ENCODE measurements at regions not wholly inside any gene's neighbourhood (a gene's known extent, or its start where the extent isn't known, plus 50 kb on each side); places are given as distances from the start of the nearest gene placed in this dataset.

DNA sequence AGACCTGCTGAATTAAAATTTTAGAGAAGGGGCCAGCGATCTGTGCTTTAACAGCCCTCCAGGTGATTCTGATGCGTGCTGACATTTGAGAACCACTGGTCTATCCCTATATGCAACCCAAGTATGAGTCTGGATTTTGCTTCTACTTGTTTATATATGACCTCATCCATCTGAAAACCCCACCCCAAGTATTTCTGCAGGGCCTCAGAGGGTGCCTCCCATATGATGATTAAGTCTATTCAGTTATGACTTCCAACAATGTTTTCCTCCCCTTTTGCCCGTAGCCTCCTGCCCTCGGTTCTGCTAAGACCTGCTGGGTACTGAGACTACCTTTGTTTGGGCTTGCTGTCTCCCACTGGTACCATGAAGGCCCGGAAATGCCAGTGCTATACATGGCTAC lies 376.0 kb upstream of the SMARCA2 start:
- ATAC-seq (no peak), DNase-seq (no peak)
- H3K27me3 ChIP-seq, result no peaks in the 10 kb centered on the region
- H3K4me1 ChIP-seq, result no peaks in the 10 kb centered on the region
- in situ Hi-C loops (cut with MboI; ENCODE audit: low sequenced_read_pairs in 4 of 4) (no loop called here), intact Hi-C loops (cut with DNase I; ENCODE audit: low total_unique reads) (no loop called here)
- TF ChIP-seq, protein P1, sequence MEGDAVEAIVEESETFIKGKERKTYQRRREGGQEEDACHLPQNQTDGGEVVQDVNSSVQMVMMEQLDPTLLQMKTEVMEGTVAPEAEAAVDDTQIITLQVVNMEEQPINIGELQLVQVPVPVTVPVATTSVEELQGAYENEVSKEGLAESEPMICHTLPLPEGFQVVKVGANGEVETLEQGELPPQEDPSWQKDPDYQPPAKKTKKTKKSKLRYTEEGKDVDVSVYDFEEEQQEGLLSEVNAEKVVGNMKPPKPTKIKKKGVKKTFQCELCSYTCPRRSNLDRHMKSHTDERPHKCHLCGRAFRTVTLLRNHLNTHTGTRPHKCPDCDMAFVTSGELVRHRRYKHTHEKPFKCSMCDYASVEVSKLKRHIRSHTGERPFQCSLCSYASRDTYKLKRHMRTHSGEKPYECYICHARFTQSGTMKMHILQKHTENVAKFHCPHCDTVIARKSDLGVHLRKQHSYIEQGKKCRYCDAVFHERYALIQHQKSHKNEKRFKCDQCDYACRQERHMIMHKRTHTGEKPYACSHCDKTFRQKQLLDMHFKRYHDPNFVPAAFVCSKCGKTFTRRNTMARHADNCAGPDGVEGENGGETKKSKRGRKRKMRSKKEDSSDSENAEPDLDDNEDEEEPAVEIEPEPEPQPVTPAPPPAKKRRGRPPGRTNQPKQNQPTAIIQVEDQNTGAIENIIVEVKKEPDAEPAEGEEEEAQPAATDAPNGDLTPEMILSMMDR (IDR thresholded peaks at IDR 0.05 in 4 of 5, conservative IDR thresholded peaks at IDR 0.05 in 1 of 5), result no peak
- no peak for TF ChIP-seq POLR2A (IDR thresholded peaks at IDR 0.05)
- no peaks in the 10 kb centered on the region for H3K9me3 ChIP-seq
- H3K36me3 ChIP-seq, result no peaks in the 10 kb centered on the region
- no peak overlapping the region for H3K27ac ChIP-seq
- no peak overlapping the region for H3K4me3 ChIP-seq

DNA sequence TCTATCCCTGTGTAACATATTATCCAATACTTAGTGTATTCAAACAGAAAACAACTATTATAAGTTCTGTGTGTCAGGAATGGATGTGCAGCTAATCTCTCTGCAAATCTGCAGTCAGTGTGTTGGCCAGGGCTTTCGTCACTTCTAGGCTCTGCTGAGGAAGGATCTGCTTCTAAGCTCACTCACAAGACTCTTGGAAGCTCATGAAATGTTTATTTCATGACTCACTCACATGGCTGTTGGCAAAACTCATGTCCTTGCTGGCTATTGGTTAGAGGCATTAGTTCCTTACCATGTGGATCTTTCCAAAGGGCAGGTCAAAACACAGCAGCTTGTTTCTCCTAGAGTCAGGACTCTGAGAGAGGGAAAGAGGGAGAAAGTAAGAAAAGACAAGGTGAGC lies 367.4 kb upstream of the SMARCA2 start:
- Histone ChIP-seq H3K36me3 (no peaks in the 10 kb centered on the region), H3K9me3 (no peaks in the 10 kb centered on the region), H3K4me1 (no peaks in the 10 kb centered on the region), H3K4me3 (no peak overlapping the region), H3K27me3 (no peaks in the 10 kb centered on the region), H3K27ac (no peak overlapping the region)
- no peak for ATAC-seq
- intact Hi-C loops (cut with DNase I; ENCODE audit: low total_unique reads) (no loop called here), in situ Hi-C loops (cut with MboI; ENCODE audit: low sequenced_read_pairs in 4 of 4) (no loop called here)
- DNase-seq, result no peak
- no peak for TF ChIP-seq POLR2A (IDR thresholded peaks at IDR 0.05)
- TF ChIP-seq, protein P1 (IDR thresholded peaks at IDR 0.05 in 4 of 5, conservative IDR thresholded peaks at IDR 0.05 in 1 of 5), result no peak

DNA sequence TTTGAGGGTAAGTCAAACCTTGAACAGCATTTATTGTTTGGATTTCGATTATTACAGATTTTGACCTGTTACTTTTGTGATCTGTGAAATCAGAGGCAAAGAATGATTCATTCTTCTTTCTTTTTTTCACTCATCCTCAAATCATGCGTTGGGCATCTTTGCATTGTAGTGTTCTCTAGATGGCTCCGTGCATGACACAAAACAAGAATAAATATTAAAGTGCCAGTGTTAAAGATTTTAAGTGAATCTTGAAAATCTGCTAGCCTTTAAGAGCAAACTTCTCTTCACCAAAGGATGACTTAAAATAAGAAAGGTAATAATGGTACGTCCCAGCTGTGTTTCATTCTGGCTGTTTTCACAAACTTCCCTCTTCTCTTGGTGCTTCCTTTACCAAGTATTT lies 361.9 kb upstream of the SMARCA2 start:
- Histone ChIP-seq H3K4me1 (no peaks in the 10 kb centered on the region), H3K27ac (no peak overlapping the region), H3K4me3 (no peak overlapping the region), H3K27me3 (no peaks in the 10 kb centered on the region), H3K9me3 (no peaks in the 10 kb centered on the region), H3K36me3 (no peaks in the 10 kb centered on the region)
- no peak for TF ChIP-seq POLR2A (IDR thresholded peaks at IDR 0.05)
- TF ChIP-seq, protein P1 (IDR thresholded peaks at IDR 0.05 in 4 of 5, conservative IDR thresholded peaks at IDR 0.05 in 1 of 5), result no peak
- ATAC-seq (no peak), DNase-seq (no peak)
- intact Hi-C loops (cut with DNase I; ENCODE audit: low total_unique reads) (no loop called here), in situ Hi-C loops (cut with MboI; ENCODE audit: low sequenced_read_pairs in 4 of 4) (no loop called here)

DNA sequence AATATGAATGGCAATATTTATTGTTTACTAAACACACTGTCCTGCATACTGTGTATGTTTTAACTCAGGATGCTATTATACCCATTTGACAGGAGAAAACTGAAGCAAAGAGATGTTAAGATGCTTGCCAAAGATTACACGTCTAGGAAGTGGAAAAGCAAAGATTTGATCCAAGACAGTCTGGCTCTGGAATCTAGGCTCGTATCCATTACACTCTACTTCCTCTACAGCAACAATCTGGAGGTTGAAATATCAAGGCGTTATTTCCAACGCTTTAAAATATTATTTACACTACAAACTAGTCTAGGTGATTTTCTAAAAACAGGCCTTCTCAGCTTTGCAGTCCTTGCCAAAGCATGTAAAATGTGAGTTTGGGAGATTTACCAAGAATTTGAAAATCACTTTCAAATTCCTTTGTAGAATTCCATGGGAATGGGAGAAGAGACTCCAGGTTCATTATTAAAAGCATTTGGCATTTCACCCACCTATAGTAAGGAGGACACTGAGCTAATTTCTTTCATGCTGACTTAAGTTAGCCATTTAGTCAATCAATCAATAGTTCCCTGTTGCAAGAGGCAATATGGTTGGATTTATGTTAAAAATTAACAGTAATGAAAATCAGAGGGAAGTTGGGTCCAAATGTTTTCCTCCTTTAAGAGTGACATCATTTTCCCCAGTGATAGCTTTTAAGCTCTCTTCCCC lies 356.3 kb upstream of the SMARCA2 start:
- no peak for DNase-seq
- TF ChIP-seq, protein P1 (IDR thresholded peaks at IDR 0.05 in 4 of 5, conservative IDR thresholded peaks at IDR 0.05 in 1 of 5), result no peak
- no peak for TF ChIP-seq POLR2A (IDR thresholded peaks at IDR 0.05)
- H3K4me1 ChIP-seq, result no peaks in the 10 kb centered on the region
- H3K4me3 ChIP-seq, result no peak overlapping the region
- intact Hi-C loops (cut with DNase I; ENCODE audit: low total_unique reads) (no loop called here), in situ Hi-C loops (cut with MboI; ENCODE audit: low sequenced_read_pairs in 4 of 4) (no loop called here)
- no peaks in the 10 kb centered on the region for H3K27me3 ChIP-seq
- H3K27ac ChIP-seq, result no peak overlapping the region
- no peak for ATAC-seq
- no peaks in the 10 kb centered on the region for H3K36me3 ChIP-seq
- no peaks in the 10 kb centered on the region for H3K9me3 ChIP-seq

DNA sequence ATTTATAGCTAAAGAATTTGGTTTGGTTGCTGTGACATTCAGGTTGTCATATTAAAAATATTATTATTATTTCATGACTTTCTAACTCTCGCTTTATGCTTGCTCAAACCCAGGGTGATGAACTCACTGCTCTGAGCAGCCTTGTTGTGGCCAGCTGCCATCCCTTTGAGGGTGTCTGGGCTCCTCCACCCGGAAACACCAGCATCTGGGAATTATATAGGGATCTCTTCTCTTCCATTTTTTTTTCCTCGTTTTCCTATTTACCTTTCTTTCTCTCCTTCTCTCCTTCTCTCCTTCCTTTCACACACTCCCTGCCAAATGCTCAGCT lies 355.8 kb upstream of the SMARCA2 start:
- no peak overlapping the region for H3K27ac ChIP-seq
- no peaks in the 10 kb centered on the region for H3K4me1 ChIP-seq
- ATAC-seq (no peak), DNase-seq (no peak)
- intact Hi-C loops (cut with DNase I; ENCODE audit: low total_unique reads), result no loop called here
- H3K9me3 ChIP-seq, result no peaks in the 10 kb centered on the region
- TF ChIP-seq, protein P1 (IDR thresholded peaks at IDR 0.05 in 4 of 5, conservative IDR thresholded peaks at IDR 0.05 in 1 of 5), result no peak
- TF ChIP-seq POLR2A (IDR thresholded peaks at IDR 0.05), result no peak
- in situ Hi-C loops (cut with MboI; ENCODE audit: low sequenced_read_pairs in 4 of 4), result no loop called here
- no peak overlapping the region for H3K4me3 ChIP-seq
- no peaks in the 10 kb centered on the region for H3K27me3 ChIP-seq
- no peaks in the 10 kb centered on the region for H3K36me3 ChIP-seq
